ENCODE measurements at regions not wholly inside any gene's neighbourhood (a gene's known extent, or its start where the extent isn't known, plus 50 kb on each side); places are given as distances from the start of the nearest gene placed in this dataset.

DNA sequence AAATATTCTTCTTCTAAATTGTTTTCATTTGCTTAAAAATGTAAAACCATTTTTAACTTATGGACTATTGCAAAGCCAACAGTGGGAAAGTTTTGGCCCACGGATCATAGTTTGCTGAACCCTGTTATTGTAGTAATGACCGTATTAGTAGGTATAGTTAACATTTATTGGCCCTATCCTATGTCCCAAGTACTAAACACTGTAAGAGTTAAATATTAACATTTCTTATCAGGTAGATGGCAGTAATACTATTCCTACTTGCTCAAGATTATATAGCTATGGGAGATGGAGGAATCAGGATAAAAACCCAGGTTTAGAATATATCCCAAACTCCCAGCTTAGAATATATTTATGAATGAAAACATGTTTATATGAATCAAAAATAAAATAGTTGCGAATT, 993.2 kb downstream of the SORCS3 start:
- Histone ChIP-seq H3K4me1 (ENCODE audit: insufficient read depth, low read length) (no peaks in the 10 kb centered on the region), H3K27ac (ENCODE audit: low read depth in 1 of 2, low read length in 2 of 2) (no peak overlapping the region), H3K27me3 (ENCODE audit: control insufficient read depth in 1 of 2, insufficient read depth in 2 of 2, low read length in 2 of 2) (no peaks in the 10 kb centered on the region), H3K4me3 (ENCODE audit: low read length) (no peak overlapping the region), H3K9me3 (ENCODE audit: control insufficient read depth in 1 of 2, insufficient read depth in 1 of 2, low read length in 2 of 2) (no peaks in the 10 kb centered on the region), H3K36me3 (ENCODE audit: insufficient read depth, low read length) (no peaks in the 10 kb centered on the region)
- Mint-ChIP-seq H3K27ac (no peak overlapping the region), H3K4me1 (ENCODE audit: low read depth) (no peaks in the 10 kb centered on the region), H3K36me3 (ENCODE audit: low read depth) (no peaks in the 10 kb centered on the region), H3K4me3 (no peak overlapping the region), H3K9me3 (peaks cover 7% of the 10 kb centered on the region), H3K27me3 (no peaks in the 10 kb centered on the region)
- CTCF ChIA-PET, result no interaction called here
- no peak for DNase-seq
- intact Hi-C loops (cut with DNase I, micrococcal nuclease), result no loop called here
- no peak for ATAC-seq (ENCODE audit: poor library complexity)
- TF ChIP-seq, protein P1, sequence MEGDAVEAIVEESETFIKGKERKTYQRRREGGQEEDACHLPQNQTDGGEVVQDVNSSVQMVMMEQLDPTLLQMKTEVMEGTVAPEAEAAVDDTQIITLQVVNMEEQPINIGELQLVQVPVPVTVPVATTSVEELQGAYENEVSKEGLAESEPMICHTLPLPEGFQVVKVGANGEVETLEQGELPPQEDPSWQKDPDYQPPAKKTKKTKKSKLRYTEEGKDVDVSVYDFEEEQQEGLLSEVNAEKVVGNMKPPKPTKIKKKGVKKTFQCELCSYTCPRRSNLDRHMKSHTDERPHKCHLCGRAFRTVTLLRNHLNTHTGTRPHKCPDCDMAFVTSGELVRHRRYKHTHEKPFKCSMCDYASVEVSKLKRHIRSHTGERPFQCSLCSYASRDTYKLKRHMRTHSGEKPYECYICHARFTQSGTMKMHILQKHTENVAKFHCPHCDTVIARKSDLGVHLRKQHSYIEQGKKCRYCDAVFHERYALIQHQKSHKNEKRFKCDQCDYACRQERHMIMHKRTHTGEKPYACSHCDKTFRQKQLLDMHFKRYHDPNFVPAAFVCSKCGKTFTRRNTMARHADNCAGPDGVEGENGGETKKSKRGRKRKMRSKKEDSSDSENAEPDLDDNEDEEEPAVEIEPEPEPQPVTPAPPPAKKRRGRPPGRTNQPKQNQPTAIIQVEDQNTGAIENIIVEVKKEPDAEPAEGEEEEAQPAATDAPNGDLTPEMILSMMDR (IDR thresholded peaks at IDR 0.05), result no peak
- POLR2A ChIA-PET, result no interaction called here

DNA sequence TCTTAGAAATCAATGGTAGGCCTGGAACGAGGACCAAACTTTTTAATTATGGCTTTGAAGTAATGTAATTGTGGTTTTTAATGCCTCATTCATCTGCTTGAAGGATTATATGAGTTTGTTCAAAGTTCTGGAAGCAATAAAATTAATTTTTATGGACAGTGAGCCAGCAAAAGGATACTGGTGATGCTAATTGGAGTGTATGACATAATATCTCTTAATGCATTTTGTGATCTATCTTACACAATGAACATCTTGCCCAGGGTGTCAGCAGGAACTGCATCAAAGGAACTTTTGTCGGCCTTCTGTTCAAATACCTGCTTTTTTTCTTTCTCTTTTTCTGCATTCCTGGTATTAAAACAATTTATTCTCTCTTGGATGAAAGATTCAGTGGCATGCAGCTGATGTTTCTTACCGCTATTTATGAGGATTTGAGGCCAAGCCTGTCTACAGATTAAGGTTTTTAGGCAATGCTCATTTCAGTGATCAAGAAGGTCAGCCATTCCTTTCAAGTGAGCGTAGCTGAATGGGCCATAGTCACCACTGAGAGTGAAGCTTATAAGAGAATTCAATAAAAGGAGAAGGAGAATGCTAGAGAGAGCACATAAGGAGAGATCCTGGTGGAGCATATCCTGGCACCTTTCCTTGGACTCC, 974.8 kb downstream of the SORCS3 start:
- no peaks in the 10 kb centered on the region for H3K36me3 Mint-ChIP-seq (ENCODE audit: low read depth)
- DNase-seq (no peak), ATAC-seq (ENCODE audit: poor library complexity) (no peak)
- H3K27me3 ChIP-seq (ENCODE audit: control insufficient read depth in 1 of 2, insufficient read depth in 2 of 2, low read length in 2 of 2), result no peaks in the 10 kb centered on the region
- H3K4me3 Mint-ChIP-seq, result no peak overlapping the region
- ChIA-PET CTCF (no interaction called here), POLR2A (no interaction called here)
- H3K4me1 ChIP-seq (ENCODE audit: insufficient read depth, low read length), result no peaks in the 10 kb centered on the region
- H3K4me1 Mint-ChIP-seq (ENCODE audit: low read depth), result no peaks in the 10 kb centered on the region
- H3K27me3 Mint-ChIP-seq, result no peaks in the 10 kb centered on the region
- H3K36me3 ChIP-seq (ENCODE audit: insufficient read depth, low read length), result no peaks in the 10 kb centered on the region
- H3K9me3 ChIP-seq (ENCODE audit: control insufficient read depth in 1 of 2, insufficient read depth in 1 of 2, low read length in 2 of 2), result no peaks in the 10 kb centered on the region
- TF ChIP-seq, protein P1 (IDR thresholded peaks at IDR 0.05), result no peak
- H3K4me3 ChIP-seq (ENCODE audit: low read length), result no peak overlapping the region
- H3K27ac ChIP-seq (ENCODE audit: low read depth in 1 of 2, low read length in 2 of 2), result no peak overlapping the region
- intact Hi-C loops (cut with DNase I, micrococcal nuclease), result no loop called here
- peaks cover 6% of the 10 kb centered on the region for H3K9me3 Mint-ChIP-seq
- no peak overlapping the region for H3K27ac Mint-ChIP-seq

DNA sequence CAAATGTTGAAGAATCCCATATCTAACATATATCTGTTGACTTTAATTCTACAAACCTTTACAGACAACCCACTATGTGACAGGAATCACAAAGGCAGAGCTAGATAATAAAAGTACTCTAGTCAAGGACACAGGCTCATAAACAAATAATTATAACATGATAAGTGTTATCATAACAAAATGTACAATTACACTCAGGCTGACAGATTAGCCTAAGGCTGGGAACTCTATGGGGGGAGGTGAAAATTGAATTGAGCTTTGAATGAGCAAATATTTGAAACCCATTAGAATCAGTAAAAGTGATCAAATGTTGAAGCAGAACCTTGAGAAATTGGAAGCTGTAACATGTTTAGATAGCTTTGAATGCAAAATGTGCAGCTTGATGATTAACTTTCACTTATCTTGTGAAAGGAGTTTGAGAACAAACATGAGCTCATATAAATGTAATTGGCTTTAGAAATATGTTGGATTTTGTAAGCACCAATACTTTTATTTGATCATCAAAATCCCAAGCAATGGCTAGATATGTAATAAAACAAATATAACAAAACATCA, 970.2 kb downstream of the SORCS3 start:
- Mint-ChIP-seq H3K36me3 (ENCODE audit: low read depth) (no peaks in the 10 kb centered on the region), H3K9me3 (peaks cover 7% of the 10 kb centered on the region), H3K27ac (no peak overlapping the region), H3K4me1 (ENCODE audit: low read depth) (no peaks in the 10 kb centered on the region), H3K4me3 (no peak overlapping the region), H3K27me3 (no peaks in the 10 kb centered on the region)
- H3K9me3 ChIP-seq (ENCODE audit: control insufficient read depth in 1 of 2, insufficient read depth in 1 of 2, low read length in 2 of 2), result no peaks in the 10 kb centered on the region
- no peak overlapping the region for H3K4me3 ChIP-seq (ENCODE audit: low read length)
- POLR2A ChIA-PET, result no interaction called here
- H3K27me3 ChIP-seq (ENCODE audit: control insufficient read depth in 1 of 2, insufficient read depth in 2 of 2, low read length in 2 of 2), result no peaks in the 10 kb centered on the region
- ATAC-seq (ENCODE audit: poor library complexity) (no peak), DNase-seq (no peak)
- TF ChIP-seq, protein P1 (IDR thresholded peaks at IDR 0.05), result no peak
- CTCF ChIA-PET, result no interaction called here
- no peaks in the 10 kb centered on the region for H3K36me3 ChIP-seq (ENCODE audit: insufficient read depth, low read length)
- intact Hi-C loops (cut with DNase I, micrococcal nuclease), result no loop called here
- H3K4me1 ChIP-seq (ENCODE audit: insufficient read depth, low read length), result no peaks in the 10 kb centered on the region
- no peak overlapping the region for H3K27ac ChIP-seq (ENCODE audit: low read depth in 1 of 2, low read length in 2 of 2)
